Calu3 (cell line): ENCODE measurements at regions not wholly inside any gene's neighbourhood (a gene's known extent, or its start where the extent isn't known, plus 50 kb on each side); places are given as distances from the start of the nearest gene placed in this dataset.
"Not testable (repeated sequence)": the region's sequence is repeated elsewhere in the genome, so short reads cannot be mapped to it uniquely, and the experiment has no call there.

Experiments
- BruUV-seq: library from RNA; stranded (reverse); fragments of 400-500 nt; replicated peaks from 2 replicates; lab custom pipeline; 2021; lab: Mats Ljungman, UMichigan
- CTCF ChIA-PET: fragments of 300-600 bp; sonication (Branson Sonifier 250); formaldehyde crosslinking; loops from one replicate; lab custom pipeline; 2022; ENCODE audit warnings: antibody characterized with exemption; lab: Charles Lee
- DNase-seq: peaks from one replicate; pipeline ENCODE4 v3.0.0; 2022
- H3K27ac Mint-ChIP-seq: one replicate; pipeline ENCODE4 v1.8.0; 2022; ENCODE audit warnings: mixed read lengths; ENCODE audit not compliant: unreplicated experiment
- H3K27me3 Mint-ChIP-seq: one replicate; pipeline ENCODE4 v1.8.0; 2022; ENCODE audit warnings: mixed read lengths; ENCODE audit not compliant: unreplicated experiment
- H3K36me3 Mint-ChIP-seq: one replicate; pipeline ENCODE4 v1.8.0; 2022; ENCODE audit warnings: mild to moderate bottlenecking, moderate library complexity, mixed read lengths; ENCODE audit not compliant: insufficient read depth, unreplicated experiment
- H3K4me1 Mint-ChIP-seq: one replicate; pipeline ENCODE4 v1.8.0; 2022; ENCODE audit warnings: mild to moderate bottlenecking, low read depth, mixed read lengths; ENCODE audit not compliant: unreplicated experiment
- H3K4me3 Mint-ChIP-seq: one replicate; pipeline ENCODE4 v1.8.0; 2022; ENCODE audit warnings: mild to moderate bottlenecking, low read depth, moderate library complexity, mixed read lengths; ENCODE audit not compliant: unreplicated experiment
- H3K9me3 Mint-ChIP-seq: one replicate; pipeline ENCODE4 v1.8.0; 2022; ENCODE audit warnings: low read depth, mixed read lengths; ENCODE audit not compliant: unreplicated experiment
- intact Hi-C: fragments of 100-400 bp; cut with micrococcal nuclease; formaldehyde crosslinking; loops from one replicate; pipeline ENCODE4 v1.10.0; 2022; ENCODE audit not compliant: unreplicated experiment
- TF ChIP-seq, protein P1 (sequence below): fragments of 200-600 bp; IDR thresholded peaks from one replicate; pipeline ENCODE4 v1.8.0; 2022; ENCODE audit warnings: antibody characterized with exemption; ENCODE audit not compliant: unreplicated experiment

DNA sequence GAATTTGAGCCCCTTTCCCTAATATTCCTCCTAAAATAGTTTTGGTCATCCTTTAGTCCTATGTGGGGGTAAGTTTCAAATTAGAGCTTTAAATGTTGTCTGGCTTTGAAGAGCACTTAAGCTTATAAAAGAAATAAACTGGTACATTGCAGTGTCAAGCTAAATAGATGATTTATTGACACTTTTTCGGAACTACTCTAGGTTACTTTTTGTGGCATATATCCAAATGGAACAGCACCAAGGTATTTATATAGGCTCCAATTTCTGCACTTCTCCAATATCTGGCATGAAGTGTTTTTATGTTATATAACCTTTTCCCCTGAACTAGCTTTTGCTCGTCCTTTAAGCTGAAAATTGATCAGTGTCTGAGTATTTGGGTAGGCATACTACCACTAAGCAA, 402.5 kb downstream of the NFIB start:
- intact Hi-C loops: no loop called here
- no peak overlapping the region for H3K27ac Mint-ChIP-seq
- H3K4me3 Mint-ChIP-seq: no peak overlapping the region
- no peaks in the 10 kb centered on the region for H3K9me3 Mint-ChIP-seq
- no TSS peak for BruUV-seq
- TF ChIP-seq, protein P1, sequence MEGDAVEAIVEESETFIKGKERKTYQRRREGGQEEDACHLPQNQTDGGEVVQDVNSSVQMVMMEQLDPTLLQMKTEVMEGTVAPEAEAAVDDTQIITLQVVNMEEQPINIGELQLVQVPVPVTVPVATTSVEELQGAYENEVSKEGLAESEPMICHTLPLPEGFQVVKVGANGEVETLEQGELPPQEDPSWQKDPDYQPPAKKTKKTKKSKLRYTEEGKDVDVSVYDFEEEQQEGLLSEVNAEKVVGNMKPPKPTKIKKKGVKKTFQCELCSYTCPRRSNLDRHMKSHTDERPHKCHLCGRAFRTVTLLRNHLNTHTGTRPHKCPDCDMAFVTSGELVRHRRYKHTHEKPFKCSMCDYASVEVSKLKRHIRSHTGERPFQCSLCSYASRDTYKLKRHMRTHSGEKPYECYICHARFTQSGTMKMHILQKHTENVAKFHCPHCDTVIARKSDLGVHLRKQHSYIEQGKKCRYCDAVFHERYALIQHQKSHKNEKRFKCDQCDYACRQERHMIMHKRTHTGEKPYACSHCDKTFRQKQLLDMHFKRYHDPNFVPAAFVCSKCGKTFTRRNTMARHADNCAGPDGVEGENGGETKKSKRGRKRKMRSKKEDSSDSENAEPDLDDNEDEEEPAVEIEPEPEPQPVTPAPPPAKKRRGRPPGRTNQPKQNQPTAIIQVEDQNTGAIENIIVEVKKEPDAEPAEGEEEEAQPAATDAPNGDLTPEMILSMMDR: no peak
- CTCF ChIA-PET: no interaction called here
- H3K27me3 Mint-ChIP-seq: no peaks in the 10 kb centered on the region
- H3K4me1 Mint-ChIP-seq: no peaks in the 10 kb centered on the region
- DNase-seq: no peak
- H3K36me3 Mint-ChIP-seq: no peaks in the 10 kb centered on the region

DNA sequence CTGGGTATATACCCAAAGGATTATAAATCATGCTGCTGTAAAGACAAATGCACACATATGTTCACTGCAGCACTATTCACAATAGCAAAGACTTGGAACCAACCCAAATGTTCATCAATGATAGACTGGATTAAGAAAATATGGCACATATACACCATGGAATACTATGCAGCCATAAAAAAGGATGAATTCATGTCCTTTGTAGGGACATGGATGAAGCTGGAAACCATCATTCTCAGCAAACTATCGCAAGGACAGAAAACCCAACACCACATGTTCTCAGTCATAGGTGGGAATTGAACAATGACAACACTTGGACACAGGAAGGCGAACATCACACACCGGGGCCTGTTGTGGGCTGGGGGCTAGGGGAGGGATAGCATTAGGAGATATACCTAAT, 406.1 kb downstream of the NFIB start:
- not testable (repeated sequence) for BruUV-seq, H3K9me3 Mint-ChIP-seq, H3K4me3 Mint-ChIP-seq

DNA sequence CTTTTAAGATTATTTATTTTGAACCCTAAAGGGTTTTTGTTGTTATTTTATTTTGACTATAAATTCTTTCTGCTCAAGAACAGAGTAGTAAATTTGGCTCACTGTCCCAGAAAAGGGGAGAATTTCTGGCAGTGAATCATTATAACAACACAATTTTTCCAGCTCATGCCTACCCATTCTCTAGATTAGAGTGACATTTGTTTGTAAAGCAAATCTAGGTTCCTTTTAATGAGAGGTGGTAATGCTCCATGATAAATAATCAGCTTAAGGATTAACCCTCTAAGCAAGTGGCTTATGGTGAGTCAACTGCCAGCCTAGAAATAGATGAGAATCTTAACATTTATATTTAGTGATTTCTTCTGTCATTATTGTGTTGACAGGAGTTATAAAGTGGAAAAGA, 409.2 kb downstream of the NFIB start:
- no peak for DNase-seq
- no peaks in the 10 kb centered on the region for H3K4me1 Mint-ChIP-seq
- no peaks in the 10 kb centered on the region for H3K36me3 Mint-ChIP-seq
- no peak overlapping the region for H3K4me3 Mint-ChIP-seq
- BruUV-seq: no TSS peak
- H3K27me3 Mint-ChIP-seq: no peaks in the 10 kb centered on the region
- intact Hi-C loops: no loop called here
- CTCF ChIA-PET: no interaction called here
- no peaks in the 10 kb centered on the region for H3K9me3 Mint-ChIP-seq
- no peak overlapping the region for H3K27ac Mint-ChIP-seq
- TF ChIP-seq, protein P1: no peak

More for the DNA sequence above, 406.1 kb downstream of the NFIB start:
- H3K27ac Mint-ChIP-seq, H3K27me3 Mint-ChIP-seq, intact Hi-C loops, DNase-seq, CTCF ChIA-PET, H3K36me3 Mint-ChIP-seq, H3K4me1 Mint-ChIP-seq: not testable (repeated sequence)

DNA sequence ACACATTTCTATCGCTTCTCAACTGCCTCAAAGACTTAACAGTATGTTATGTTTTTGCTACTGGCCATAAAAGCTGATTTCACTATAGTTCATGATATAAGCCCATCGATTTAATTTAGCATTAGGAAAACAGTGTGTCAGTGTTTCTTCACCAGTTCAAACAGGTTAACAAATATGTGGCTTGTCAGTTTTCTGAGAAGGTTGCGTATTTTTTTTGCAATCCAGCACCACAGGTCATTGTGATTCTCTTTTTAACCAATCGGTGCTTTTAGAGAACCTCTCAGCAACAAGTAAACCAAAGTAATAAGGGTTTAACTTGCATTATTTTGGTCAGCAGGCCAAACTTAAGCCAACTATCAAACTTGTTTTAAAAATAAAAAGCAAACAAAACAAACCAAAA, 409.6 kb downstream of the NFIB start:
- Mint-ChIP-seq H3K27ac (no peak overlapping the region), H3K9me3 (no peaks in the 10 kb centered on the region), H3K36me3 (no peaks in the 10 kb centered on the region), H3K4me3 (no peak overlapping the region), H3K27me3 (no peaks in the 10 kb centered on the region), H3K4me1 (no peaks in the 10 kb centered on the region)
- intact Hi-C loops: no loop called here
- BruUV-seq: no TSS peak
- DNase-seq: no peak
- CTCF ChIA-PET: no interaction called here
- TF ChIP-seq, protein P1: no peak

DNA sequence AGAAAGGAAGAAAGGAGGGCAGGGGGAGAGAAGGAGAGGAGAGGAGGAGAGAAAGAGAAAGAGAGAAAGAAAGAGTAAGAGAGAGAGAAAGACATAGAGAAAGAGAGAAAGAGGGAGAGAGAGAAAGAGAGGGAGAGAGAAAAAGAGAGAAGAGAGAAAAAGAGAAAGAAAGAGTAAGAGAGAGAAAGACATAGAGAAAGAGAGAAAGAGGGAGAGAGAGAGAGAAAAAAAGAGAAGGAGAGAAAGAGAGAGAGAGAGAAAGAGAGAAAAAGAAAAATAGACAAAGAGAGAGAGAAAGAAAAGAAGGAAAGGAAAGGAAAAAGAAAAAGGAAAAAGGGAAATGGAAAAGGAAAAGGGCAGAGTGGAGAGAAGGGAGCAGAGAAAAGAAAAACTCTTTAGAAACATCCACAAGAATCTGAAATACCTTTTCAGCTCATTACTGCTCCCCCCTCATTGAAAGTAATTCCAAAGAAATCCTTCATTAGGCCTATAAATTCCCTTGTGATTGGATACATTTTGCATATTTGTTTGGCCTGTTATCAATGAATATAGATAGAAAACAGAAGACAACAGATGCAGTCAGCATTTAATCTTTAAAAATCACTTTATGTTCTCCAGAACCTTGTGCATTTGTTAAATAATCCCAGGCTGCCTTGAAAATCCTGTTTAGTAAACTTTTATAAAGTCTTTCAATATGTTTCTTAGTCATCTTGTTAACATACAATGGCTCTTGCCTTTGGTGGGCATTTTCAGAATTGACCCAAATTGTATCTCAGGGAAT, 411.5 kb downstream of the NFIB start:
- no peaks in the 10 kb centered on the region for H3K27me3 Mint-ChIP-seq
- H3K9me3 Mint-ChIP-seq: no peaks in the 10 kb centered on the region
- intact Hi-C loops: no loop called here
- BruUV-seq: no TSS peak
- no peaks in the 10 kb centered on the region for H3K4me1 Mint-ChIP-seq
- no peak for DNase-seq
- H3K36me3 Mint-ChIP-seq: no peaks in the 10 kb centered on the region
- TF ChIP-seq, protein P1: no peak
- CTCF ChIA-PET: no interaction called here
- H3K27ac Mint-ChIP-seq: no peak overlapping the region
- no peak overlapping the region for H3K4me3 Mint-ChIP-seq
